HL-60 (cell line): ENCODE measurements at regions not wholly inside any gene's neighbourhood (a gene's known extent, or its start where the extent isn't known, plus 50 kb on each side); places are given as distances from the start of the nearest gene placed in this dataset.

ENCODE experiments used
- DNase-seq, 2 experiments: peaks; one replicate each; pipeline ENCODE4 v3.0.0-alpha.2; 2010 to 2020; ENCODE audit warnings: low read depth in 1 of 2, low spot score in 1 of 2
- H3K27ac ChIP-seq: fragments of 250-450 bp; sonication (Bioruptor Pico); replicated peaks from 2 replicates; pipeline ENCODE4 v1.5.1; 2020; ENCODE audit warnings: mild to moderate bottlenecking, moderate library complexity
- H3K27me3 ChIP-seq: fragments of 250-450 bp; sonication (Bioruptor Pico); 2 replicates; pipeline ENCODE4 v1.5.1; 2021; ENCODE audit warnings: mild to moderate bottlenecking, moderate library complexity; ENCODE audit not compliant: insufficient read depth, poor library complexity, severe bottlenecking
- H3K4me3 ChIP-seq: replicated peaks from 2 replicates; pipeline ENCODE4 v1.5.1; 2011; ENCODE audit warnings: mild to moderate bottlenecking, control low read depth, low read length; ENCODE audit not compliant: insufficient read depth
- GABPA ChIP-seq: IDR thresholded peaks from 2 replicates; pipeline ENCODE4 v1.6.1; 2012; ENCODE audit warnings: low read depth
- POLR2AphosphoS5 ChIP-seq: IDR thresholded peaks from 2 replicates; pipeline ENCODE4 v1.6.1; 2012; ENCODE audit warnings: low read depth
- SPI1 ChIP-seq: IDR thresholded peaks from 2 replicates; pipeline ENCODE4 v1.6.1; 2012; ENCODE audit warnings: low read depth, mild to moderate bottlenecking, borderline replicate concordance
- TF ChIP-seq, protein P1 (sequence below): IDR thresholded peaks from 2 replicates; pipeline ENCODE4 v1.6.1; 2012; ENCODE audit warnings: low read depth; ENCODE audit not compliant: insufficient replicate concordance
- TF ChIP-seq, protein P2 (sequence below): IDR thresholded peaks from one replicate; pipeline ENCODE4 v1.5.1; 2011; ENCODE audit warnings: low read length, control low read depth, inconsistent platforms; ENCODE audit not compliant: insufficient read depth

DNA sequence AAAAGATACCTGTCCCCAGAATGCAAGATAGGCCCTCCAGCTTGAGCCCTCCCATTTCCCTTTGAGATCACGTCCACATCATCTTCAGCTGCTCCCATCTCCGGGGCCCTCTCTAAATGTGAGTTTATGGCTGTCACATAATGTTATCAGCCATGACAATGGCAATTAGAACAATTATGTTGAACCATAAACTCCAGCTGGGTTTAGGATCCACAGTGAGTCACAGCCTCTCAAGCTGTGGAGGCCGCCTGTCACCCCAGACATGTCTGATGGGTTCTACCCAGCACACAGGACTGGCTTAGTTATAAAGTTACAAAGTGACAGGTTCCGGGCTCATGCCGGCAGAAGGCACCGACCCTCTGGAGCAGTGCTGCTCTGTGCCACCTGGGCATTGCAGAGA is 597.3 kb downstream of the PTPRU start:
- no peak for TF ChIP-seq GABPA
- TF ChIP-seq, protein P1, sequence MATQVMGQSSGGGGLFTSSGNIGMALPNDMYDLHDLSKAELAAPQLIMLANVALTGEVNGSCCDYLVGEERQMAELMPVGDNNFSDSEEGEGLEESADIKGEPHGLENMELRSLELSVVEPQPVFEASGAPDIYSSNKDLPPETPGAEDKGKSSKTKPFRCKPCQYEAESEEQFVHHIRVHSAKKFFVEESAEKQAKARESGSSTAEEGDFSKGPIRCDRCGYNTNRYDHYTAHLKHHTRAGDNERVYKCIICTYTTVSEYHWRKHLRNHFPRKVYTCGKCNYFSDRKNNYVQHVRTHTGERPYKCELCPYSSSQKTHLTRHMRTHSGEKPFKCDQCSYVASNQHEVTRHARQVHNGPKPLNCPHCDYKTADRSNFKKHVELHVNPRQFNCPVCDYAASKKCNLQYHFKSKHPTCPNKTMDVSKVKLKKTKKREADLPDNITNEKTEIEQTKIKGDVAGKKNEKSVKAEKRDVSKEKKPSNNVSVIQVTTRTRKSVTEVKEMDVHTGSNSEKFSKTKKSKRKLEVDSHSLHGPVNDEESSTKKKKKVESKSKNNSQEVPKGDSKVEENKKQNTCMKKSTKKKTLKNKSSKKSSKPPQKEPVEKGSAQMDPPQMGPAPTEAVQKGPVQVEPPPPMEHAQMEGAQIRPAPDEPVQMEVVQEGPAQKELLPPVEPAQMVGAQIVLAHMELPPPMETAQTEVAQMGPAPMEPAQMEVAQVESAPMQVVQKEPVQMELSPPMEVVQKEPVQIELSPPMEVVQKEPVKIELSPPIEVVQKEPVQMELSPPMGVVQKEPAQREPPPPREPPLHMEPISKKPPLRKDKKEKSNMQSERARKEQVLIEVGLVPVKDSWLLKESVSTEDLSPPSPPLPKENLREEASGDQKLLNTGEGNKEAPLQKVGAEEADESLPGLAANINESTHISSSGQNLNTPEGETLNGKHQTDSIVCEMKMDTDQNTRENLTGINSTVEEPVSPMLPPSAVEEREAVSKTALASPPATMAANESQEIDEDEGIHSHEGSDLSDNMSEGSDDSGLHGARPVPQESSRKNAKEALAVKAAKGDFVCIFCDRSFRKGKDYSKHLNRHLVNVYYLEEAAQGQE: no peak
- TF ChIP-seq SPI1: no peak
- TF ChIP-seq, protein P2, sequence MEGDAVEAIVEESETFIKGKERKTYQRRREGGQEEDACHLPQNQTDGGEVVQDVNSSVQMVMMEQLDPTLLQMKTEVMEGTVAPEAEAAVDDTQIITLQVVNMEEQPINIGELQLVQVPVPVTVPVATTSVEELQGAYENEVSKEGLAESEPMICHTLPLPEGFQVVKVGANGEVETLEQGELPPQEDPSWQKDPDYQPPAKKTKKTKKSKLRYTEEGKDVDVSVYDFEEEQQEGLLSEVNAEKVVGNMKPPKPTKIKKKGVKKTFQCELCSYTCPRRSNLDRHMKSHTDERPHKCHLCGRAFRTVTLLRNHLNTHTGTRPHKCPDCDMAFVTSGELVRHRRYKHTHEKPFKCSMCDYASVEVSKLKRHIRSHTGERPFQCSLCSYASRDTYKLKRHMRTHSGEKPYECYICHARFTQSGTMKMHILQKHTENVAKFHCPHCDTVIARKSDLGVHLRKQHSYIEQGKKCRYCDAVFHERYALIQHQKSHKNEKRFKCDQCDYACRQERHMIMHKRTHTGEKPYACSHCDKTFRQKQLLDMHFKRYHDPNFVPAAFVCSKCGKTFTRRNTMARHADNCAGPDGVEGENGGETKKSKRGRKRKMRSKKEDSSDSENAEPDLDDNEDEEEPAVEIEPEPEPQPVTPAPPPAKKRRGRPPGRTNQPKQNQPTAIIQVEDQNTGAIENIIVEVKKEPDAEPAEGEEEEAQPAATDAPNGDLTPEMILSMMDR: no peak
- no peak for TF ChIP-seq POLR2AphosphoS5
- no peak overlapping the region for H3K27ac ChIP-seq
- H3K27me3 ChIP-seq: no peaks in the 10 kb centered on the region
- no peak for DNase-seq
- H3K4me3 ChIP-seq: no peak overlapping the region

DNA sequence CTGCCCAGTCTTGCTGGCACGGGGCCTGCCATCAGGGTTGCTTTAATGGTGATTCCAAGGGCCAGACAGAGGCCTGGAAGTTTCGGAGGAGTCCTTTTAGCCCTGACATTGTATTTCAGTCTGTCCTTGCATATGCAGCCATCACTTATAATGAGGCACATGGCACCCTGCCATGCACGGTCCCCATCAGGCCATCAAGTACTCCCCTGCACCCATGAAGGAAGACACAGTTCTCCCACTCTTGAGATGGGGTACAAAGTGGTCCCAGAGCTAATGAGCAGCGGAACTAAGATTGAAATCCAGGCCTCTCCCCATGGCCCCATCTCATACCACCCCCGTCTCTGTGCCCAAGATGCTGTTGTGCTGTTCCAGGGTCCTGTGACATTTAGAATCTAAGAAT is 596.6 kb downstream of the PTPRU start:
- no peak overlapping the region for H3K4me3 ChIP-seq
- H3K27ac ChIP-seq: no peak overlapping the region
- no peak for DNase-seq
- TF ChIP-seq, protein P1: no peak
- TF ChIP-seq SPI1: no peak
- TF ChIP-seq, protein P2: no peak
- no peak for TF ChIP-seq POLR2AphosphoS5
- no peak for TF ChIP-seq GABPA
- no peaks in the 10 kb centered on the region for H3K27me3 ChIP-seq

DNA sequence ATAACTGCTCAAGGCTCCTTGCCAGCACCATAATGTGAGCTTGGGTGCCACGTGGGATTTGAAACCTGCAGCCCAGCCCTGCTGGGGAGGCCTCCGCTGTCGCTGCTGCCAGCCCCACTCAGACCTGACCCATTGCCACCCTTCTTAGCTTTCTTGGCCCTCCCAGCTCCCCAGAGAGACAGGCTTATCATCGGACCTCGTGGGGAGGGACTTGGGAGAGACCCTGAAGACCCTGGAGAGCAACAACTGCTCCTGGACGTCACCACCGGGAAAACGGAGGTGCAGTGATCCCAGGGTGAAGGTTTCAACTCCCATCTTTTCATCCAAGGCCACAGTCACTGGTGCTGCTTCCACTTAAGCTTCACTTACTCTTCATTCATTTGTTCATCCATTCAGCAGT is 596.1 kb downstream of the PTPRU start:
- Histone ChIP-seq H3K27ac (no peak overlapping the region), H3K4me3 (no peak overlapping the region), H3K27me3 (no peaks in the 10 kb centered on the region)
- DNase-seq: no peak
- TF ChIP-seq SPI1 (no peak), GABPA (no peak), POLR2AphosphoS5 (no peak)
- TF ChIP-seq, protein P1: no peak
- TF ChIP-seq, protein P2: no peak
